ENCODE measurements at regions not wholly inside any gene's neighbourhood (a gene's known extent, or its start where the extent isn't known, plus 50 kb on each side); places are given as distances from the start of the nearest gene placed in this dataset.

- no peak for DNase-seq (ENCODE audit: extremely low read depth, low read depth)
These were observed 55.1 kb upstream of the PAGE4 start for GRCh38 chrX:49773993-49774392.

DNA sequence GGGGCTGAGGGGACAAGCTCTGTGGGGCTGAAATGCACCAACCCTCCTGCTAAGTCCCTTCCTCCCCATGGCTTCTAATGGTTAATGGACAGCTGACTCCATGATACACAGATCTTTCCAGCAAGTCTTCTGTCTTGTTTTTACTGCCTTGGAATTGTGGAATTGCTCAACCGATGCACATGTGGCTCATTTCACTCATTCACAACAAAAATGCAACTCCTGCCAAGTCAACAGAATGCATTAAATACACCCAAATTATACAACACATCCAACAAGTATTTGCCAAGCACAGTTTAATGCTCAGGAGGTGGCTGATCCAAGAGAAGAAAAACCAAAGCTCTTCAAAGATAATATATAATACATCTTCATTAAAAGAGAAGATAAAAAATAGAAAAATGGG is 61.9 kb upstream of the PAGE4 start:
- no peak for DNase-seq (ENCODE audit: extremely low read depth, low read depth)

DNA sequence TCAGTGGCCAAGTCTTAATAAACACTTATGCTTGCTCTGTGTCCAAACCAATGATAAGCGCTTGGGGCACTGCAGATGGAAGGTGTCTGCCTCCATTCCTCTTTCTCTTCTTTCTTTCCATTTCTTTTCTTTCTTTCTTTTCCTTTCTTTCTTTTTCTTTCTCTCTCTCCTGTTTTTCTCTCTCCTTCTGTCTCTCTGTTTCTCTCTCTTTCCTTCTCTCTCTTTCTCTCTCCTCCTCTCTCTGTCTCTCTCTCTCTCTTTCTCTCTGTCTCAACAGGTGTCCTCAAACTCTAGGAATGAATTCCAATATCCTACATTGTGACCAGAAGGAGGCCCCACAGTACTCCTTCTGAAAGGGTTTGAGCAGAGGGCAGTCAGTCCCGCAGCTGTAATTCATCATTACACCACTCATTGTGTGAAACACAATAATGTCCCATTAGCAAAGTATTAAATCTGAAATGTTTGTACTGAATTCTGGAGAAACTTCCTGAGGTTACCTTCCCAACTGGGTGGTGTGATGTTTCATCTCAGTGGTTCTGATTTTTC is 66.5 kb upstream of the PAGE1 start:
- DNase-seq (ENCODE audit: extremely low read depth, low read depth): no peak

GRCh38 chrX:49761481-49761880 is 65.7 kb upstream of the PAGE1 start:
- peak; percentile 14 for DNase-seq (ENCODE audit: extremely low read depth, low read depth)

- DNase-seq (ENCODE audit: extremely low read depth, low read depth): no peak
These were observed 64.6 kb upstream of the PAGE1 start for GRCh38 chrX:49760290-49760890.

DNA sequence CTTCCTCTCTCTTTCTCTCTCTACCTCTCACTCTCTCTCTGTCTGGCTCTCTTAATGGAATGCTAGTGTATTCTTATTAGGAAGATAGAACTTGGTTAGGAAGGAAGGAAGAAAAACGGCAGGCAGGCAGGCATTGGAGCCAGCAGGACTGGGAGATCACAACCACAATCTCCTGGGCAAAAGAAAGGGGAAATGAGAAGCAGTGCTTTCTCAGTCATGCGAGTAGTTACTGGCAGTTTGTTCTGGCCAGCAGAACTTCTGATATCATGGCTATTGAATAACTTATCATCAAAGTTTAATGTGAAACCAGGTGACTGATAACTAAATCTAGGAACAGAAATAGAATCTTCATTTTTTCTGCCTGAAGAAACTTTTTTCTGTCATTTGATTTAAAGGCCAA is 60.9 kb upstream of the PAGE1 start:
- no peak for DNase-seq (ENCODE audit: extremely low read depth, low read depth)

- DNase-seq (ENCODE audit: extremely low read depth, low read depth): peak; percentile 46
These were observed 58.6 kb upstream of the PAGE1 start for GRCh38 chrX:49754233-49754857.

DNA sequence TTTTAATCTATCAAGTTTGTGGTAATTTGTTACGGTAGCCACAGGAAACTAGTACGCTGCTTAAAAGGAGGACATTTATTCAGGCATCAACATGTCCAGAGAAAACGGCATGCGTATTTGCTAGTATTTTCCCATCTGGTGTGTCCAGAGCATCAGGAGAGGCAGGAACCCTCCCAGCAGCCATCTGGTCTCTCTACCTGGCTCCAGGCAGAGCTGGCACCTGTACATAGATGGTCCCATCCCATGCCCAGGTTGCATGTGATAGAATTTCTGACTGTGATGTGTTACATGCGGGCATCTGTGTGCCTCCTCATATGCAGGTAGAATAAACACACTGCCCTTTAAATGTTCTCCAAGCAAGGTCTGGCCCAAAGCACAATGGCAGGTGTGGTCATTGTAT is 57.9 kb upstream of the PAGE1 start:
- no peak for DNase-seq (ENCODE audit: extremely low read depth, low read depth)

DNA sequence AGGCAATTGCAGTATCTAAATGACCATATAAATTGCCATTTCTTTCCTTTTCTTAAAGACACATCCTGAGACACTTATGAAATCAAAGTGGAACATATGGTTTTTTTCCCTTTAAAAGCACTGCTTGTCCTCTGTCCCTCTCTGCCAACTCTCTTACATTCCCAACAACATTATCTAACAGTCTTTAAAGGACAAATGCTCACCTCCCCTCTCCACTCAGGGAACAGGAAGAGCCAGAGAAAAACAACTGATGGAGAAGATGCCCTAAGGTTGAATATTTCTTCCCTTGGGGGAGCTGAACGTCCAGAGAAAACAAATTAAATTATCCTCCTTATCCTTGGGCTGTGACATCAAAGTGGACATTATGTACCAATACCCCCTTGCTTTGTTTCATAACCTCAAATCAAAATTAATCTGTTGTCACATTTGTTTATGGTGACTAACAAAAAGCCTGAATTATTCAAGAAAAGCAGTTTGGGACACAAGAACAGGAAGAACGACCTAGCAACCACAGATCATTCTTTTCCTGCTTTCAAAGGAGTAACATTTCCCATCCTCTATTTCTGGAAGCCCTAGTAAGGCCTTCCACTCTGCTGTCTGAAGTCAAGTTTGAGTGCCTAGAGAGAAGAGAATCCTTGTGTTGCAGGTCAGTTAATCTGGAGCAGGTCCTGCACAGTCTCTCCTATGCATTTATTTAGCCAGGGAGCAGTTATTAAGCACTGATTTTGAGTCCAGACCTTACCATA is 52.6 kb upstream of the PAGE1 start:
- DNase-seq (ENCODE audit: extremely low read depth, low read depth): no peak

GRCh38 chrX:49746306-49746705 is 50.5 kb upstream of the PAGE1 start:
- DNase-seq (ENCODE audit: extremely low read depth, low read depth): no peak

Measured in NCI-H460 (cell line).